ENCODE measurements at regions not wholly inside any gene's neighbourhood (a gene's known extent, or its start where the extent isn't known, plus 50 kb on each side); places are given as distances from the start of the nearest gene placed in this dataset.

- no peak for TF ChIP-seq POLR2A (IDR thresholded peaks at IDR 0.05)
- no peak for TF ChIP-seq CTCF (IDR thresholded peaks at IDR 0.05)
These were observed 145.5 kb downstream of the ANXA5 start for GRCh38 chr4:121551271-121551670.

Measured in testis (tissue), 2 donors.